ENCODE measurements at regions not wholly inside any gene's neighbourhood (a gene's known extent, or its start where the extent isn't known, plus 50 kb on each side); places are given as distances from the start of the nearest gene placed in this dataset.

GRCh38 chr6:91181416-91181815, 594.5 kb upstream of the MAP3K7 start:
- Histone ChIP-seq H3K79me1 (ENCODE audit: insufficient read depth, low read depth, low read length, poor library complexity, severe bottlenecking) (no peaks in the 10 kb centered on the region), H4K5ac (ENCODE audit: insufficient read length, low read depth, low read length) (no peak overlapping the region), H3K14ac (ENCODE audit: insufficient read depth, low read length) (no peak overlapping the region), H2BK5ac (ENCODE audit: insufficient read length, low read length) (no peak overlapping the region), H3K4ac (ENCODE audit: low read depth, low read length) (no peak overlapping the region), H4K20me1 (ENCODE audit: control insufficient read depth, insufficient read depth, insufficient read length) (no peaks in the 10 kb centered on the region), H2BK120ac (ENCODE audit: low read depth, low read length, poor library complexity, severe bottlenecking) (no peak overlapping the region), H4K8ac (replicated peaks; ENCODE audit: insufficient read length, low read depth, low read length) (no peak overlapping the region), H3K27ac (ENCODE audit: insufficient read length, low read depth, low read length) (no peak overlapping the region), H3T11ph (ENCODE audit: low read length) (no peak overlapping the region), H3K23ac (ENCODE audit: insufficient read length, low read depth, low read length) (no peak overlapping the region), H3K18ac (ENCODE audit: insufficient read length, low read depth, low read length) (no peak overlapping the region), H3K9me3 (ENCODE audit: control insufficient read depth, low read depth, low read length) (no peaks in the 10 kb centered on the region), H2AK5ac (ENCODE audit: insufficient read length, low read length) (no peak overlapping the region), H3K9ac (ENCODE audit: extremely low read depth, insufficient read length, low read length) (no peak overlapping the region), H3K56ac (ENCODE audit: insufficient read length, low read depth, low read length) (no peak overlapping the region), H2AFZ (ENCODE audit: low read length) (no peak overlapping the region), H3K4me2 (ENCODE audit: insufficient read depth, insufficient read length, low read length) (no peak overlapping the region), H3K23me2 (ENCODE audit: insufficient read length, low read depth, low read length, poor library complexity, severe bottlenecking) (no peaks in the 10 kb centered on the region), H2BK20ac (ENCODE audit: low read depth, low read length, poor library complexity, severe bottlenecking) (no peak overlapping the region), H2BK15ac (ENCODE audit: low read depth, low read length) (no peak overlapping the region), H2BK12ac (ENCODE audit: insufficient read length, low read depth, low read length) (no peak overlapping the region), H4K91ac (ENCODE audit: insufficient read length, low read depth, low read length) (no peak overlapping the region), H3K27me3 (ENCODE audit: insufficient read depth, low read length) (no peaks in the 10 kb centered on the region), H3K79me2 (ENCODE audit: insufficient read depth, low read length) (no peaks in the 10 kb centered on the region), H3K4me1 (ENCODE audit: insufficient read depth, low read length) (peaks cover under 1% of the 10 kb centered on the region; the same call in 1 of the 2 replicates)
- WGBS (ENCODE audit: extremely low coverage, insufficient read length, low lambda C conversion rate), result no CpG with 5 or more reads among the region's 2 CpGs
- H3K27ac Mint-ChIP-seq, result no peak overlapping the region
- TF ChIP-seq CTCF (conservative IDR thresholded peaks at IDR 0.05), result no peak
- no peaks in the 10 kb centered on the region for H3K36me3 Mint-ChIP-seq (ENCODE audit: insufficient read depth in 1 of 3, low read depth in 3 of 3)
- no peak for DNase-seq
- H3K4me1 Mint-ChIP-seq, result peaks cover 7 to 8% of the 10 kb centered on the region in 2 experiments
- peaks cover 0 to 2% of the 10 kb centered on the region in 2 experiments; a peak in 1 of 5 replicates for H3K9me3 Mint-ChIP-seq
- no peak overlapping the region for H3K4me3 Mint-ChIP-seq
- H3K27me3 Mint-ChIP-seq (ENCODE audit: low read depth), result no peaks in the 10 kb centered on the region

Measured in H9 (cell line).